Loucy (cell line): ENCODE measurements at regions not wholly inside any gene's neighbourhood (a gene's known extent, or its start where the extent isn't known, plus 50 kb on each side); places are given as distances from the start of the nearest gene placed in this dataset.

Experiments used
- H2AFZ ChIP-seq: fragments of 200-600 bp; sonication (generic); 2 replicates; pipeline ENCODE4 v1.6.0; 2016; ENCODE audit warnings: antibody characterized with exemption, mild to moderate bottlenecking, low read length, moderate library complexity
- H3F3A ChIP-seq: fragments of 200-600 bp; 2 replicates; pipeline ENCODE4 v1.6.0; 2016; ENCODE audit warnings: antibody characterized with exemption, low read depth, mild to moderate bottlenecking
- H3K27me3 ChIP-seq: fragments of 200-600 bp; sonication (generic); 2 replicates; pipeline ENCODE4 v1.6.1; 2014; ENCODE audit warnings: low read length, mild to moderate bottlenecking; ENCODE audit not compliant: insufficient read depth, poor library complexity, severe bottlenecking
- H3K36me3 ChIP-seq: fragments of 200-600 bp; sonication (generic); 2 replicates; pipeline ENCODE4 v1.6.1; 2016; ENCODE audit warnings: low read length; ENCODE audit not compliant: insufficient read depth
- H3K4me1 ChIP-seq: fragments of 200-600 bp; sonication (generic); 2 replicates; pipeline ENCODE4 v1.5.1; 2014; ENCODE audit warnings: low read length, mild to moderate bottlenecking; ENCODE audit not compliant: insufficient read depth, poor library complexity, severe bottlenecking
- H3K4me2 ChIP-seq: fragments of 200-600 bp; sonication (generic); 2 replicates; pipeline ENCODE4 v1.6.0; 2014; ENCODE audit warnings: antibody characterized with exemption, low read length, low read depth, mild to moderate bottlenecking; ENCODE audit not compliant: poor library complexity, severe bottlenecking
- H3K4me3 ChIP-seq: fragments of 200-600 bp; sonication (generic); 2 replicates; pipeline ENCODE4 v1.5.1; 2014; ENCODE audit warnings: low read length, mild to moderate bottlenecking, mixed read lengths; ENCODE audit not compliant: poor library complexity, severe bottlenecking
- H3K79me2 ChIP-seq: fragments of 200-600 bp; sonication (generic); 2 replicates; pipeline ENCODE4 v1.6.1; 2014; ENCODE audit warnings: low read length; ENCODE audit not compliant: insufficient read depth
- H3K9ac ChIP-seq: fragments of 200-600 bp; sonication (generic); 2 replicates; pipeline ENCODE4 v1.6.0; 2014; ENCODE audit warnings: mild to moderate bottlenecking, low read depth, low read length, moderate library complexity; ENCODE audit not compliant: poor library complexity, severe bottlenecking
- H3K9me2 ChIP-seq: fragments of 200-600 bp; sonication (generic); replicated peaks from 2 replicates; pipeline ENCODE4 v1.6.1; 2016; ENCODE audit warnings: low read depth, low read length, mixed read lengths
- H3K9me3 ChIP-seq: fragments of 200-600 bp; sonication (generic); 2 replicates; pipeline ENCODE4 v1.6.1; 2014; ENCODE audit warnings: mild to moderate bottlenecking, antibody characterized with exemption, low read length, low read depth; ENCODE audit not compliant: insufficient read depth
- H4K20me1 ChIP-seq: fragments of 200-600 bp; sonication (generic); 2 replicates; pipeline ENCODE4 v1.6.0; 2014; ENCODE audit warnings: antibody characterized with exemption, low read length, mild to moderate bottlenecking; ENCODE audit not compliant: insufficient read depth, poor library complexity, severe bottlenecking
- EZH2phosphoT487 ChIP-seq: fragments of 200-600 bp; IDR thresholded peaks from 2 replicates; pipeline ENCODE4 v1.6.1; 2018; ENCODE audit warnings: antibody characterized with exemption, mild to moderate bottlenecking, moderate library complexity, borderline replicate concordance
- TF ChIP-seq, protein P1 (sequence below): fragments of 200-600 bp; sonication (generic); conservative IDR thresholded peaks from 2 replicates; pipeline ENCODE4 v1.5.1; 2014; ENCODE audit warnings: mild to moderate bottlenecking, antibody characterized with exemption, low read length

GRCh38 chr6:27605401-27606342 lies 132.8 kb upstream of the ZNF184 start:
- no peaks in the 10 kb centered on the region for H3K4me1 ChIP-seq
- H3K9me2 ChIP-seq, result no peaks in the 10 kb centered on the region
- no peaks in the 10 kb centered on the region; the same call in 1 of the 2 replicates for H3K9me3 ChIP-seq
- H3K4me2 ChIP-seq, result no peak overlapping the region
- TF ChIP-seq, protein P1, sequence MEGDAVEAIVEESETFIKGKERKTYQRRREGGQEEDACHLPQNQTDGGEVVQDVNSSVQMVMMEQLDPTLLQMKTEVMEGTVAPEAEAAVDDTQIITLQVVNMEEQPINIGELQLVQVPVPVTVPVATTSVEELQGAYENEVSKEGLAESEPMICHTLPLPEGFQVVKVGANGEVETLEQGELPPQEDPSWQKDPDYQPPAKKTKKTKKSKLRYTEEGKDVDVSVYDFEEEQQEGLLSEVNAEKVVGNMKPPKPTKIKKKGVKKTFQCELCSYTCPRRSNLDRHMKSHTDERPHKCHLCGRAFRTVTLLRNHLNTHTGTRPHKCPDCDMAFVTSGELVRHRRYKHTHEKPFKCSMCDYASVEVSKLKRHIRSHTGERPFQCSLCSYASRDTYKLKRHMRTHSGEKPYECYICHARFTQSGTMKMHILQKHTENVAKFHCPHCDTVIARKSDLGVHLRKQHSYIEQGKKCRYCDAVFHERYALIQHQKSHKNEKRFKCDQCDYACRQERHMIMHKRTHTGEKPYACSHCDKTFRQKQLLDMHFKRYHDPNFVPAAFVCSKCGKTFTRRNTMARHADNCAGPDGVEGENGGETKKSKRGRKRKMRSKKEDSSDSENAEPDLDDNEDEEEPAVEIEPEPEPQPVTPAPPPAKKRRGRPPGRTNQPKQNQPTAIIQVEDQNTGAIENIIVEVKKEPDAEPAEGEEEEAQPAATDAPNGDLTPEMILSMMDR, result no peak
- no peak for TF ChIP-seq EZH2phosphoT487
- H2AFZ ChIP-seq, result no peak overlapping the region
- no peaks in the 10 kb centered on the region for H4K20me1 ChIP-seq
- H3K27me3 ChIP-seq, result no peaks in the 10 kb centered on the region
- no peaks in the 10 kb centered on the region for H3K36me3 ChIP-seq
- H3K4me3 ChIP-seq, result no peak overlapping the region
- H3K79me2 ChIP-seq, result no peaks in the 10 kb centered on the region
- H3K9ac ChIP-seq, result no peak overlapping the region
- no peaks in the 10 kb centered on the region for H3F3A ChIP-seq

DNA sequence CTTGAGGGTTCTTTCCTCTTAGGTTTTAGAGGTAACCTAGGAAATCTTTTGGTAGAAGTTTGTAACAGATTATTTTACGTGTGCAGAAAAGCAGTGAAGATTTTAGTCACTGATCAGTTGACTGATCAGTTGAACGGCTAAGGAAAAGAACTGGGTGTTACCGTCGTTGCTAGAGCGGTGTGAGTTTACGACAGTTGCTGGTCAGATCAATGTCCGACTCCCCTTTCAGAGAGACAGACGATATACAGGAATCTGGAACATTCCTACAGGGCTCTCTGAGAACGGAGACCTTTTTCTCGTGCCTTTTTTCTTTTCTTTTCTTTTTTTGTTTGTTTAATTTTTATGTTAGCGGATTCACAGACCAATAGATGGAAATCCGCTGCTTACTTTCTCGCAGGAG lies 132.1 kb upstream of the ZNF184 start:
- no peaks in the 10 kb centered on the region for H3K36me3 ChIP-seq
- no peaks in the 10 kb centered on the region for H4K20me1 ChIP-seq
- no peak overlapping the region for H3K9ac ChIP-seq
- no peaks in the 10 kb centered on the region for H3K9me2 ChIP-seq
- no peaks in the 10 kb centered on the region; the same call in 1 of the 2 replicates for H3K9me3 ChIP-seq
- H3K4me1 ChIP-seq, result no peaks in the 10 kb centered on the region
- H3K27me3 ChIP-seq, result no peaks in the 10 kb centered on the region
- no peak for TF ChIP-seq EZH2phosphoT487
- TF ChIP-seq, protein P1, result no peak
- no peak overlapping the region for H2AFZ ChIP-seq
- H3K4me3 ChIP-seq, result no peak overlapping the region
- H3K4me2 ChIP-seq, result no peak overlapping the region
- no peaks in the 10 kb centered on the region for H3F3A ChIP-seq
- H3K79me2 ChIP-seq, result no peaks in the 10 kb centered on the region

DNA sequence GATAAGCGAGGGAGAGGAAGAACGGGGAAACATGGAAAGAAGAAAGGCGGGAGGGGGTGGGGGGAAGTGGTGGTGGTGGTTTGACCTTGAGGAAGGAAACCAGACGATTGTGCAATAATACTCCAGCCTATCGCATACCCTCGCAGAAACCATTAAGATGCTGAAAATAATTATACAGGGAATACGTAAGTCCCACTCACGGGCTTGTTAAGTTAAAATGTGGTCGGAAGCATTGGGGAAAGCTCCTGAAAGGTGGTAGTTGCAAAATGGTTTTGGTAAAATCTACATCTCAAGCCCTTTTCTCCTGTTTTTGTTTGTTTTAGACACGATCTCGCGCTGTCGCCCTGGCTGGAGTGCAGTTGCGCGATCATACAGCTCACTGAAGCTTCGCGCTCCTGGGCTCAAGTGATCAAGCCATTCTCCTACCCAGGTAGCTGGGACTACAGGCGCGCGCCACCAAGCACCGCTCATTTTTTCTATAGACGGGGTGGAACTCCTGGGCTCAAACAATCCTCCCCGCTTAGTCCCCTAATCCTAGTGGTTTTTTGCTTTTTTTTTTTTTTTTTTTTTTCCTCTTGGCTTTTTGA lies 128.9 kb upstream of the ZNF184 start:
- H3F3A ChIP-seq, result no peaks in the 10 kb centered on the region
- no peak overlapping the region for H3K9ac ChIP-seq
- no peaks in the 10 kb centered on the region for H3K4me1 ChIP-seq
- no peaks in the 10 kb centered on the region for H3K27me3 ChIP-seq
- no peaks in the 10 kb centered on the region for H3K79me2 ChIP-seq
- H3K4me2 ChIP-seq, result no peak overlapping the region
- no peaks in the 10 kb centered on the region for H3K36me3 ChIP-seq
- H2AFZ ChIP-seq, result no peak overlapping the region
- TF ChIP-seq EZH2phosphoT487, result no peak
- TF ChIP-seq, protein P1, result no peak
- H4K20me1 ChIP-seq, result no peaks in the 10 kb centered on the region
- no peaks in the 10 kb centered on the region; the same call in 1 of the 2 replicates for H3K9me3 ChIP-seq
- no peaks in the 10 kb centered on the region for H3K9me2 ChIP-seq
- H3K4me3 ChIP-seq, result no peak overlapping the region
